ENCODE measurements at regions not wholly inside any gene's neighbourhood (a gene's known extent, or its start where the extent isn't known, plus 50 kb on each side); places are given as distances from the start of the nearest gene placed in this dataset.
"Not testable (repeated sequence)": the region's sequence is repeated elsewhere in the genome, so short reads cannot be mapped to it uniquely, and the experiment has no call there.

DNA sequence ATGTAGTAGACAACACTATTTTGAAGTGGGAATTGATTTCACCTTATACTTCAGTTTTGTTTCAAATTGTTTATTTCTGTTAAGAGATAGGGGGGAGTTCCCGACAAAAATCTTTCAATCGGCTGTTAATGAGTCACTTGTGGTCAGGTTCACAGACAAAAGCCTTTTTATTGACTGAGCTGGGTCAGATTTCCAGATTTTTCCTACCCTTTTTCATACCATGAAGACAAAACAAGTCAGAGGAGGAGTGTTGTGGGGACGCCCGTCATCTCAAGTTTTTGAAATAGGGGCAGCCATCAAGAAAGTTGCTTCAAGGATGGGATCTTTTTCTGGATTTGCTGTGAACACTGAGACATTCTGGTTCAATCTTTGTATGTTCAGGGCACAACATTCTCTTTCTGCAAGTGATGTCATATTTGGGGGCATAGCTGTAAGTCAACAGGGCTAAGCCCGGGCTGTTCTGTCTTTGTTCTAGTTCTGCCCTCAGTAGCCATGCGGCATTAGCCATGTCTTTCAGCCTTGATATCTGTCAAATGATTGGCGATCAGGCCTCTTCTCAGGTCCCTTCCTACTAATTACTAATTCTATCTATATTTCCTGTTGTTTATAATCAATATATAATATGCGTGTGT lies 496.0 kb upstream of the MARCKS start:
- DNase-seq = no peak

DNA sequence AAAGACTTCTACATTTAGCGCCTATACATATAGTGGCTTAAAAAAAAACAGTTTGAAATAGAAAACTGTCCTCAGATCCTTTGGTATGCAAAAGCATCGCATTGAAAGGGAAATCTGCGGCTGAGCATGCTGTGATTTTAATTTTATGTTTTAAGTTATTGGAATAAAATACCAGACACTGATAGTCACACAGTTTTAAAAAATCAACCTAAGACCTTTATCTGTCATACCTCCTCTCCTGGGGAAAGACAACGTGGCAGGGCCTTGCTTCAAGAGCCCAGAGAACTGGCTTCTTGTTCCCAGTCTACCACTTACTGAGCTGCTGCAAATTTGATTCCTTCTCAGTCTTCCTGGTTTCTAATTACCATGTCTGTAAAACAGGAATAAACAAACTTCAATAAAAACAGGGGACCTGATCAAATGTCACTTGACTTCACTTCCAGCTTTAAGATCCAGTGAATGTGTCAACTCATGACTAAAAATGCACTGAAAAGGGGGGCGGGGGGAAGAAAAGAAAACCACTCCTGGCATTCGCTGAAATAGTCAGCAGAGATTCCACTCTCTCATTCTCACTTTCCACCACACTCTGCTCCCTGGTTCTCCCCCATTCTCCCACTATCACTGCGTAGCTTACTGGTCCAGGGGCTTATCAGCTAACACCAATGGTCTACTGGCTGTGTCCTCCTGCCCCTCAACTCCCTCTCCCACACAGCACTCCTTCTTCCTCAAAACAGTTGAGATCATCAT lies 494.7 kb upstream of the MARCKS start:
- DNase-seq = no peak

DNA sequence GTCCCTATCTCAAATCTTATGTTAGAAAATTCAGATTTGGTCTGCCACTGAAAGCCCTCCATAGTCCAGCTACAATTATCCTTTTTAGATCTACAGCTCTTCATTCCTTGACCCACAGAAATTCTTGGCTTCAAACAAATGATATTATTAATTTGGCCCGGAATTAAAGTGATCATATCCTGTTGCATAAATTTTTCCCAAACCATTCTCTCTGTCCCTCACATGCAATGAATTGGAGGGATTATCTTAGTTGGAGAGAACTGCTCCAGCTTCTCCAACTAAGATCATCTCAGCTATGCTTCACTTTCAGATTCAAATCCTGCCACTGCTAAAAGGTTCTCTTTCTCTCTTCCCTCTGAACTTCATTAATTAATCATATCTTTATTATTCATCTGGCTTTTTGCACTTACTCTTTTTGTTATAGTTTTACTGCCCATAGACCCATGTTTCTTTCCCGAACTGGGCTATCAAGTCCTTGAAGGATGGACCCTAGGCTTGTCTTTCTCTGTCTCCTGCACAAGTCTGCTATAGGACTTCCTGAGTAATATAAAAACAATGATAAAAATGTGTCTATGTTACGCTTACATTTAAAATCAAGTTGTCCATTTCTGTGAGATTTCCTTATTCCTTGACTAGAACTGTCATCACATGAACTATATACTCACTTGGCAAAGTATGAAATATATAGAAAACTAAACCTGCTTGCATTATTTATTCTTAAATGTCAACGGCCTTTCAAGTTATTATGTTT lies 493.9 kb upstream of the MARCKS start:
- no peak for DNase-seq

DNA sequence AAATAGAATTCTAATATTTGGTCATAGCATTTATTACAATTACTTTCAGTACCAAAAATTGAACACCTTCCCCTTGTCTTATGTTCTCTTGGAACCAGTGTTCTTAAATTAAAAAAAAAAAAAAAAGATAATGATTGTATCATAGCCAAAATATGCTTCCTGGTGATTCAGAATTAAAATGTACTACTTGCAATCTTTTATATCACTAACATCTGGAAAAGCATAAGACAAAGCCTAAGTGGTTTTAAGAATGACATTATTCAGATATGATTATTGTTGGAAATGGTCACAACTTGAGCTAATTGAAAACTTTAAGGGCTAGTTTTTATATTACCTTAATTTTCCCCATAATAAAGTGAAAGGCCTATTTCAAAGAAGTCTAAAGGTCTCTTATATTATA lies 493.3 kb upstream of the MARCKS start:
- no peak for DNase-seq

DNA sequence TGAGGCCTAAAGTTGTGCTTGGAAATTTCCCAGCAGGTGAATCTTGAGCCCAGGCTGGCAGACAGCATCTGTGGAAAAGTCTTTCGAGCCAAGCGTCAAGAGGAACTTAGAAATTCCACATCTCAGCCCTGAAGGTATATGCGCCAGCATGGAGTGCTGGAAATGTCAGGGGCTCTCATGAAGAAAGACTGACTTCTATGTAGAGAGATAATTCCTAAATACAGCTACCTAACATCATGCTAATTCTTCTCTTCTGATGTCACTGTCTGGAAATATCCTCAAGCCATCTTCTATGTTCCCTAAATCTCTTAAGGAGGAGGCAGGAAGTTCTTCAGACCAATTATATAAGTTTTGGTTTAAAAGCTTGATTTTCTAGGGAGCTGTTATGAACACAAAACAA lies 492.4 kb upstream of the MARCKS start:
- DNase-seq = no peak

DNA sequence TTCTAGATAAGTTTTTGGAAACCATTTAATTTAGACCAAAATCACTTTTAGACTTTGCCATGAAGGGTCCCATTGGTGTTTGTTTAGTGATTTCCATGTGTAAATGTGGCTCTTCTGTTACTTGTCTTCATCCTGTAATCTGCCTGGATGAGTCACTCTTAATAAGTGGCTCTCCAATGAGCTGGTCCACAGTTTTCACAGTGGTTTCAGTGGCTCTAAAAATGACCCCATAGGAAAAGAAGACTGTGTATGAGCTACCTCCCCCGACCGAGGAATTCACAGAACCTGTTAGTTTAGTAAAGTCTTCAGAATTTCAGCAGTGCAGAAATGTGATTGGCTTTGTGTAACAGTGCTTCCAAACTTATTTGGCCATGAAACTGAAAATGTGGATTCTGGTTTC lies 492.0 kb upstream of the MARCKS start:
- no peak for DNase-seq

DNA sequence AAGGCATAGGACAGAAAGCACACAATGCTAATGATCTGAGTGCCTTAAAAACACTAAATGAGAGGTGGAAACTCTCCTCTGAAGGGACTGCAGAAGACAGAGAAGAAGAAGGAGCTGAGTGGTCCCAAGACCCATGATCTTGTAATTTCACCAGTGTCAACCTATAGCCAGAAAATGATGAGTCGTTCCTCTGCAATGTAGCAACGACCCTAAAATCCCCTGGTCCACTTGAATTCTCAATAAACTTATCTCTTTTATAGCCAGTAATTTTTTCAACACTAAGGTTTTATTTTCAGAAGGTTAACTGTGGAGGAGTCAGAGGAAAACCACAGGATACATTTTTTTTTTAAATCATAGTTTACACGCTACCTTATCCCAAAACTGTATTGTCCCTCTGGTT lies 490.6 kb upstream of the MARCKS start:
- no peak for DNase-seq

DNA sequence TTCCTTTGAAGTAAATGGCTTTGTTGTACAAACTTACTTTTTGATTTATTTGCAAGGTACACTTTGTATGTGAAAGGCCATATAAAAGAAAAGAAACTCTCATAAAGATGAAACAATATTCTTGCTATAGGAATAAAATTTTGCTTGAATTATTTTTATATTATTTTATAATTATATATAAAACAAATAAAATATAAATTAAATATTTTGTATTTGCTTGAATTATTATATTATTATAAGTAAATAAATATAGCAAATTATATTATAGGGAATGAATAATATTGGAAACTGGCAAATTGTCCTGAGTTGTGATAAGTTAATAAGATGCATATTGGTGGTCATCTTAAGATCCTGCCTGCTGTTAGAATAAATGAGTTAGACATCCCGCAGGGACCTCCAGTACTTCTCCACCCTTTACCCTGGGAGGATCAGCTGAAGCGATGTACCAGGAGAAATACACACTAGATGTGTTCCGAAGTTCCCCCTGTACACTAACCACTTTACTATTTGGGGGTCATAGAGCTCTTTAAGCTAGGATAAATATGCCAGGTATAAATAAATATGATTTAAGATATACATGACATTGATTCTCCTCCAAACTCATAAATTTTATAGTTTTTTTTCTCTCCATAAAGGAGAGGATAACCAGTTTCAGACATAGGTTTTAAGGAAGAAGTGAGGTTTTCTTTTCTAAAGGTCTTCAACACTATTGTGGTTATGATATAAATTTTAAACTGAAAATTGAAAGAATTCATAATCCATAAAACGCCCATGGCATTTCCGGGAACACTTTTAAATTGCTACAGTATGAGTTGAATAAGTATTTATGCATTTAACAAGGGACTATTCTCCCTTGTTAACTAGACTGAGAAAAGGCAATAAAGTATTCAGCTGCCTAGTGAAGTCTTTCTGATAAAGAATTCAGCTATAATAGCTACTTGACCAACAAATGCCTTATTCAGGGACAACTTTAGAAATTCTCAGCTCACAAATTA lies 486.3 kb upstream of the MARCKS start:
- DNase-seq = no peak

DNA sequence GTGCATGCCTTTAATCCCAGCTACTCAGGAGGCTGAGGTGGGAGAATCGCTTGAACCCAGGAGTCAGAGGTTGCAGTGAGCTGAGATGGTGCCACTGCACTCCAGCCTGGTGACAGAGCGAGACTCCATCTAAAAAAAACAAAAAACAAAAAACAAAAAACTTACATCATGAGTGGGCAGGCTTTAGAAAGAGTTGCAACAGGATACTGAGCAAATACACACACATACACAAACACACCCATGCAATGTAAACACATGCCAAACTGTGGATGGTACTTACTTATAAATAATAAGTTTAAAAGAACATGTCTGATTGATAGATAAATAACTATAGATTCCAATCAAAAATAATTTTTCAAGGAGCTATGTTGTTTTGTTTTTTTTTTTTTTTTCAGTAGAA lies 481.7 kb upstream of the MARCKS start:
- DNase-seq = not testable (repeated sequence)

DNA sequence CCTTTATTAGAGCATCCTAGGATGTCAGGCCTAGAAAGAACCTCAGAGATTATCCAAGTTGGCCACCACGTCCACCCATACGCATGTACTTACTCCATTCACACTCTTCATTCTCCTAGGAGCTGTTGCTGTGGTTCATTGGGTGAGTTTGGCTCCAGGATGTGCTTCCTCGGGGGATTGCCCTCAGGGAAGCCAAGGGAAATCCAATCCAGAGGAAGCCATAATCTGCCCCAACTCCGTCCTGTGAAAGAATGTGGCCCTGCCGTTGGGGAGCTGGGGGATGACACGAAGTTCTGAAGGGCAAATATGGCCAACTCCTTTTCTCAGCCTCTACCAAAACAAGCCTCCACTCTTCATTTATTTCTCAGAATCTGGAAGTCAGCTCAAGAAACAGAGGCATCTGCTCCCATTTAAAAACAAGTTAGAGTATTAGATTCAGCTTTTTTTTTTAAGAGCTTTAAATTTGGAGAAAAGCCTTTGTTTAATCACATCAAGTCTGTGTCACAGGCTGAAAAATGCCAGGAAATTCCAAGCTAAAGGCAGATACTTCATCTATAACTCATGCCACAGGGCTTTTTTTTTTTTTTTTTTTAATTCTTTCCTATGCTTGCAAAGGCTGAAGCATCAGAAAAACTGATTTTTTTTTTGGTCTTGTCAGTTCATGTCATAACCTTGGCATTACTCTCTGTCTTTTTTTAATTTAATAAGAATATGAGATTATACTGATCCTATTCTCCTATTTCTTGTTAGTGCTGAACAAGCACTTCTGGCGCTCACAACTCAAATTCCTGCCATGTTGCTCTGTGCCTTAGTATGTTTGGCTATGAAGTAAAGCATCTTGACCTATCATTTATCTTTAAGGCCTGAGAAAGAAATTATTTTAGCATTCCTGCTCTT lies 480.9 kb upstream of the MARCKS start:
- no peak for DNase-seq

DNA sequence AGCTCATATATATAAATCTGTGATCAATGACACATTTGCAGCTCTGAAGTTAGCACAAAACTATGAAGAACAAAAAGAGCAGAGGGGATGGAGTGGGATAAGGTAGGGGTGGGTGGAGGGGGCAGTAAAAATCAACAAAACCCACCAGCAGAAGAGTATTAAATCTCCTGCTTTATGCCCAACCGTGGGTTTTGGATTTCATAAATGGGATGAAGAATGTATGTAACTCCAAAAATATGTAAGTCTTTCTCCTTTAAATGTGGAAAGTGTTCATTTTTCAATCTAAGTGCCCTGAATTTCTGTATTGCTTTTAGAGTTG lies 480.3 kb upstream of the MARCKS start:
- DNase-seq = no peak

DNA sequence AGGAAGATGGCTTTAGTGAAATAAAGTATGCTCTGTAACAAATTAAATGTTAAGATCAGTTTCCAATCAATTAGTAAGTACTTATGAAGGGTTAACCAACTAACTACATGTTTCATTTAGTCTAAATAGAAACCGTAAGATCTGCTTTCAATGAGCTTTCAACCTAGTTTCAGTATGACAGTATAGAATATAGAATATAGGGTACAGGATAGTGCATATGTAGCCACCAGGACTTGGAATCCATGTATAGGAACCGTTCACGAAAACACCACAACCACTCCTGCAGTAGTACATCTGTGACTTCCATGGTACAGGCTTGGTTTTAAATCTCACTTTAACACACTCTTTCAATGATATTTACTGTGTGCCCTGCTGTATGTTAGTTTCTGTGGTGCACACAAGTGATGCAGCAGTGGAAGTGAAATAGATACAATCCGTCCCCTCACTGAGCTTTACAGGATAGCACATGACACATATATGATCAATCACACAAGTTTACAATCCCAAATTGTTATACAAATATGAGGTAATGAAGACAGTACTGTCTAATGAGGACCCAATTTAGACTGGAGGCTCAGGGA lies 479.7 kb upstream of the MARCKS start:
- DNase-seq = no peak

DNA sequence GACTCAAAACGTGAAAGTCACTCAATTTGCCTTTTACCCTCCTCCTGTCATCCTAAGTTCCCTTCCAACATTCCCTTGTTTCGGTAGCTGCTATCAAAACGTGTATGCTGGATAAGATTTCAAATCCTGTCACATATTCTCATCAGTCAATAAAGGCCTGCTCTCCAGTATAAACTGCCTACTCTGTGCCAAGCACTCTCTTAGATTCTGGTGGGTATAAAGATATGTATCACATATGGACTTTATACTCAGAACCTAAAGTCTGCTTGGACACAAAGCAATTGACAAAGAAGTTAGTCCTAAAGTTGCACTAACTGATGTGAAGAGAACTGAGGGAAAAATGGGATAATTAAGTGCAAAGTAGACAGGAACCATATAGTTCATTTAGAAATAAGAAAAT lies 476.6 kb upstream of the MARCKS start:
- DNase-seq = no peak

DNA sequence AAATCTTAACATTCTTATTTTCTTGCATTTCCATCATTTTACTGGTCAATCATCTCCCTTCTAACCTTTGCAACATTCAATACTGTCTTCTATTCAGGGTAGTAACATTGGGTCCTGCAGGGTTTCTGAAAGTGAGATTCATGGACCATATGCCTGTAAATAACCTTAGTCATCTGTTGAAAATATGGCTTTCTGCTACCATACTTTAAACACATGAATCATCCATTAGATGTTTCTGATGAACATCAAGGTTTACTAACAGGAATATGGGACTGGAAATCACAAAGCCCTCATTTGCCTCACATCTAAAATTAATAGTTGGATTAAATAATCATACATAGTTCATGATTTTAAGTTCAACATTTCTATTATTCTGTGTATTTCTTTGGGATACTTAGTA lies 475.9 kb upstream of the MARCKS start:
- DNase-seq = no peak

DNA sequence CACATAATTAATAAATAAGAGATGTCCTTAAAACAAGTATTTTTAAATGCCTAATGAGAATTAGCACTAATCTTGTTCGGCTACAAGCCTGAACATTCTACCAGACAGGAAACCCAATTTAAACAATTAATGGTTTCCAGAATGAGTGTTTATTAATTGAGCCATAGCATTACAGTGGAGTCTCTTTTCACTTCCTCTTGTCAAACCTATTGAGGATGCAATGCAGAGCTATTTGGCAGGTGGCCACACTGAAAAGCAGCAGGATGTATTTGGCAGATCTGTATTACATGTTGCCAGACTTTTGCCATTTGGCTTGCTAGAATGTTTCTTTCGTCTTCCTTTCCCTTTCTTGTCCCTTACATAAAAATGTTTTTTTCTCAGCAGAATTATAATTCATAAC lies 475.2 kb upstream of the MARCKS start:
- DNase-seq = no peak

DNA sequence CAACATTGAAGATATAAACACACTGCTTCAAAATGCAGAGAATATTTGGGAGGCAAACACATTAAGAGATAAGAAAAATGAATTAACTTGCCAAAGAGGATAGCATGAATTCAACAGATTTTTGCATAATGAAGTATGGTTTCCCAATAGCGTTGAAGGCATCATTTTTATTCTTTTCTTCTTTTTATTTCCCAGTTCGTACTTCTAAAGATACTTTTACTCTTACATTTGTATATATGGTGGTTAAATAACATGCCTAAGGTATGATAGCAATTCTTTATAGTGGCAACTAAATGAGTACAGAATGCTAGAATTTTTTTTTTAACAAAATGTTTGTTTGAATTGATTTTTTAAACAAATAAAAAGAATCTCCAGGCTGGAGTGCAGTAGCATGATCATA lies 473.4 kb upstream of the MARCKS start:
- no peak for DNase-seq

DNA sequence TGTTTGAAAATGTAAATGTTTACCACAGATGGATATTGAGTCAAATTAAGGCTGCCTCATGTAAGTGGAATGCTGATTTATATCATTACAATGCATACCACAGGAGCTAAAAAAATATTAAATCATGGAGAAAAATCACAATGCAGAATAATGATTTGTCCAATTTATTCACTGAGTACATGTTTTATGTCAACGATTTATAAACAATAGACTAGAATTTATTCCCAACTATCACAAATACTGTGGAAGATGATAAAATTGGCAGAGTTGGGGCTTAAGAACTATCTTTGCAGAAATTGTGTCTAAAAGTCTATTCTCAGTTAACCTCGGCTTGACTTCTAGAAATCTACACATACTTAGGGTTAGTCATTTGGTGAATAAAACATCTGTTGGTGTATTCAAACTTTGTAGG lies 472.1 kb upstream of the MARCKS start:
- DNase-seq = no peak

DNA sequence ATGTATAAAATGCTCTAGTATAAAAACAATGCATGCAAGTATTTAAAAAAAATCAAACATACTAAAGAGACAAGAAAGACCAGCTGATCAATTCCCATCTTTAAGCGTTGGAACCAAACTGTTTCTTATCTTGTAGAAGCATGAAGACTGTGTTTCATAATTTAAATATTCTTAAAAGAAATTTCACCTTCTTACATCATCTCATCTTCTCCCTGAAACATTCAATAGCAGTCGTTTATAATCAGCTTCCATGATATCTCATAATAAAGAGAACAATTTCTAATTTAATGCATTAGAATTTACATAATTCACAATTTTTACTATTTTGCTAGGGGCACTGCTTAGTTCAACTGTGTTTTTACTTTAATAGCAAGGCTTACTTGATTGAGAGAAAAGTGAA lies 468.1 kb upstream of the MARCKS start:
- DNase-seq = no peak

DNA sequence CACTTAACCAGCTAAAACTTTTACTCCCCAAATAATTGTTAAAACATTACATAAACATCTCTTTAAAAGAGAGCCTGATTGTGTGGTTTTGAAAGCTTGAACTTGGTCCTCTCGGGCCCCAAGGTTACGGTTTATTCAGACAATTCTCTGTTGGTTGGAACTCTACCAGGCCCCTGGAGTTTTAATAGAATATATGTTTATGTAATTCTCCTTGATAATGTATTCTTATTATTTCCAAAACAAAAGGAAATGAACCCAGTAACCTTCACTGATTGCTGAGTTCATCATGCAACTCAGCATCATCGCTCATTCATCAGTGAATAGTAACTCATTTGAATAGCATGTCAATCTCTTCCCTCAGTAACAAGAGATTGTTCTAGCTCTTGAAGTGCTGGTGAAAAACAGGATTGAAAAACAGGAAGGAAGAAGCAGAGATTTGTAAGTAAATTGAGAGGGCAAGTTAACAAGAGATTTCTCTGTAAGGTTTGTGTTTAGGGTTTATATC lies 464.5 kb upstream of the MARCKS start:
- no peak for DNase-seq

DNA sequence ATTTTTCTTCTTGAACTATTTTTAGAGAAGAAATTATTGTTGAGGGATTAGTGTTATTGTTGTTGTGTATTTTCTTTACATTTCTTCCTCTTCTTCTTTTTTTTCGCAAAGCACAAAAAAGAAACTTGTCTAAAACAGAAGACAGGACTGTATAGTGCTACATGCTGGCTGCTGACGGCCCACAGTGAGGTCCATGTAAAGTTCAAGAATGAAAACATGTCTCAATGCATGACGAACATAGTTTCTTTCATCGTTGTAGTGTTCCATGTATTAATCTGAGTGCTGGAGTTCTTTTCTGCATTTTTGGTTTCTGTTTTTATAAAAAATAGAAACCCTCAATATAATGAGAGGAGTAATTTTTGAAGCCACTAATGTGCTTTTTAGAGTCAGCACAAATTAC lies 462.9 kb upstream of the MARCKS start:
- DNase-seq = no peak

DNA sequence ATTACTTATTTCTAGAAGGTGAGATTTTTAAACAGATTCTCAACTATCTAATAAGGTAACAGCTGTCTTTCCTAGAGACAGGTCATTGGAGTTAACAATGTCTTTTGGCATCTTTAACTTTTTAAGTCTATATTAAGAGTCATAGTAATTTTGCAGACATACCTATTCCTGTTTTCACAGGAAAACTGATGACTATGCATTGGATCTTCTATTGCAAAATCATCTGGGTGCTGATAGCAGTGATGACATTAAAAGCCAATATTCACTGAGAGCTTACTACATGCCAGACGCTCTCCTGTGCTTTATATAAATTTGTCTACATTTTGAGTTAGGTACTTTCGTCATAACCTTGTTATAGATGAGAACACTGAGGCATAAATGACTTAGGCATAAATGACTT lies 462.4 kb upstream of the MARCKS start:
- no peak for DNase-seq
